ENCODE measurements at regions not wholly inside any gene's neighbourhood (a gene's known extent, or its start where the extent isn't known, plus 50 kb on each side); places are given as distances from the start of the nearest gene placed in this dataset.

DNA sequence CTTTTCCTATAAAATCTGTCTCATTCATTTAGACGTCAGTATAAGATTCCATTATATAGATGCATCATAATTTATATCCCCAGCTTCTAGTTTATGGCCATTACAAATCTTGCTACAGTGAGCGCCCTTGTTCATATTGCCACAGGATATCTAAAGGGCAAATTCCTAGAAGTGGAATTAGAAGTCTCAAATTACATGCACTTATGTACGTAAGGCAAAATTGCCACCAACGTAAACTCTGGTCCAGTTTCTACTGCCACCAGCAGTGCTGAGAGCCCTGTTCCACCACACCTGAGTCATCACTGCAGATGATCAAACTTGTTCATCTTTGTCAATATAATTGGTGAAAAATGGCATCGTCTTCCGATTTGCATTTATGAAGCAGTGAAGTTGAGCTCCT is 90.9 kb upstream of the ID2 start:
- Histone ChIP-seq H3K9me3 (no peaks in the 10 kb centered on the region), H3K4me1 (peaks cover 17% of the 10 kb centered on the region), H3K36me3 (ENCODE audit: control insufficient read depth, insufficient read depth, low read length) (no peaks in the 10 kb centered on the region), H3K27me3 (replicated peaks; ENCODE audit: control insufficient read depth, insufficient read depth, low read length) (no peaks in the 10 kb centered on the region), H3K4me3 (ENCODE audit: low read depth, low read length) (no peak overlapping the region)
- no TSS peak for BruUV-seq (replicated peaks)
- ChIA-PET POLR2A (interaction anchor here (0.6 kb wide), 1 partner anchor 19 kb away, joined by 4 read pairs; no protein-coding TSS in a partner anchor), CTCF (no interaction called here)
- no peak overlapping the region for H3K4me3 Mint-ChIP-seq (ENCODE audit: unreplicated experiment)
- DNase-seq: no peak
- H3K9me3 Mint-ChIP-seq (ENCODE audit: unreplicated experiment): peaks cover 9% of the 10 kb centered on the region
- H3K4me1 Mint-ChIP-seq (ENCODE audit: low read depth, unreplicated experiment): peaks cover 35% of the 10 kb centered on the region
- no peak overlapping the region for H3K27ac Mint-ChIP-seq (ENCODE audit: unreplicated experiment)
- no peaks in the 10 kb centered on the region for H3K27me3 Mint-ChIP-seq (ENCODE audit: insufficient read depth, unreplicated experiment)
- no peaks in the 10 kb centered on the region for H3K36me3 Mint-ChIP-seq (ENCODE audit: insufficient read depth, unreplicated experiment)
- intact Hi-C loops (cut with micrococcal nuclease; ENCODE audit: unreplicated experiment): no loop called here
- TF ChIP-seq, protein P1, sequence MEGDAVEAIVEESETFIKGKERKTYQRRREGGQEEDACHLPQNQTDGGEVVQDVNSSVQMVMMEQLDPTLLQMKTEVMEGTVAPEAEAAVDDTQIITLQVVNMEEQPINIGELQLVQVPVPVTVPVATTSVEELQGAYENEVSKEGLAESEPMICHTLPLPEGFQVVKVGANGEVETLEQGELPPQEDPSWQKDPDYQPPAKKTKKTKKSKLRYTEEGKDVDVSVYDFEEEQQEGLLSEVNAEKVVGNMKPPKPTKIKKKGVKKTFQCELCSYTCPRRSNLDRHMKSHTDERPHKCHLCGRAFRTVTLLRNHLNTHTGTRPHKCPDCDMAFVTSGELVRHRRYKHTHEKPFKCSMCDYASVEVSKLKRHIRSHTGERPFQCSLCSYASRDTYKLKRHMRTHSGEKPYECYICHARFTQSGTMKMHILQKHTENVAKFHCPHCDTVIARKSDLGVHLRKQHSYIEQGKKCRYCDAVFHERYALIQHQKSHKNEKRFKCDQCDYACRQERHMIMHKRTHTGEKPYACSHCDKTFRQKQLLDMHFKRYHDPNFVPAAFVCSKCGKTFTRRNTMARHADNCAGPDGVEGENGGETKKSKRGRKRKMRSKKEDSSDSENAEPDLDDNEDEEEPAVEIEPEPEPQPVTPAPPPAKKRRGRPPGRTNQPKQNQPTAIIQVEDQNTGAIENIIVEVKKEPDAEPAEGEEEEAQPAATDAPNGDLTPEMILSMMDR (IDR thresholded peaks at IDR 0.05; ENCODE audit: insufficient read depth in 1 of 2, low read depth in 1 of 2, low read length in 1 of 2, severe bottlenecking in 1 of 2, unreplicated experiment in 1 of 2): no peak

- BruUV-seq (replicated peaks): no TSS peak
- Mint-ChIP-seq H3K4me1 (ENCODE audit: low read depth, unreplicated experiment) (peaks cover 52% of the 10 kb centered on the region), H3K9me3 (ENCODE audit: unreplicated experiment) (peaks cover 9% of the 10 kb centered on the region), H3K27me3 (ENCODE audit: insufficient read depth, unreplicated experiment) (no peaks in the 10 kb centered on the region), H3K27ac (ENCODE audit: unreplicated experiment) (peak overlapping the region; percentile 37), H3K36me3 (ENCODE audit: insufficient read depth, unreplicated experiment) (no peaks in the 10 kb centered on the region), H3K4me3 (ENCODE audit: unreplicated experiment) (no peak overlapping the region)
- Histone ChIP-seq H3K9me3 (no peaks in the 10 kb centered on the region), H3K27me3 (replicated peaks; ENCODE audit: control insufficient read depth, insufficient read depth, low read length) (no peaks in the 10 kb centered on the region), H3K4me1 (peaks cover 19% of the 10 kb centered on the region), H3K36me3 (ENCODE audit: control insufficient read depth, insufficient read depth, low read length) (no peaks in the 10 kb centered on the region), H3K4me3 (ENCODE audit: low read depth, low read length) (no peak overlapping the region)
- TF ChIP-seq, protein P1 (IDR thresholded peaks at IDR 0.05; ENCODE audit: insufficient read depth in 1 of 2, low read depth in 1 of 2, low read length in 1 of 2, severe bottlenecking in 1 of 2, unreplicated experiment in 1 of 2): no peak
- peak in 1 of 2 experiments; percentile 60 for DNase-seq
- ChIA-PET POLR2A (interaction anchor here (0.8 kb wide), 1 partner anchor 89 kb away, joined by 3 read pairs; the partner anchor contains the start of gene ID2), CTCF (no interaction called here)
- intact Hi-C loops (cut with micrococcal nuclease; ENCODE audit: unreplicated experiment): no loop called here
Measured at GRCh38 chr2:8592736-8593135, 89.1 kb upstream of the ID2 start.

GRCh38 chr2:8593243-8593642 is 88.6 kb upstream of the ID2 start:
- Histone ChIP-seq H3K9me3 (no peaks in the 10 kb centered on the region), H3K4me3 (ENCODE audit: low read depth, low read length) (no peak overlapping the region), H3K4me1 (peaks cover 24% of the 10 kb centered on the region), H3K27me3 (replicated peaks; ENCODE audit: control insufficient read depth, insufficient read depth, low read length) (no peaks in the 10 kb centered on the region), H3K36me3 (ENCODE audit: control insufficient read depth, insufficient read depth, low read length) (no peaks in the 10 kb centered on the region)
- Mint-ChIP-seq H3K36me3 (ENCODE audit: insufficient read depth, unreplicated experiment) (peaks cover 4% of the 10 kb centered on the region), H3K27me3 (ENCODE audit: insufficient read depth, unreplicated experiment) (no peaks in the 10 kb centered on the region), H3K9me3 (ENCODE audit: unreplicated experiment) (peaks cover 9% of the 10 kb centered on the region), H3K27ac (ENCODE audit: unreplicated experiment) (peak overlapping the region; percentile 21), H3K4me3 (ENCODE audit: unreplicated experiment) (no peak overlapping the region), H3K4me1 (ENCODE audit: low read depth, unreplicated experiment) (peaks cover 57% of the 10 kb centered on the region)
- ChIA-PET POLR2A (no interaction called here), CTCF (no interaction called here)
- intact Hi-C loops (cut with micrococcal nuclease; ENCODE audit: unreplicated experiment): no loop called here
- TF ChIP-seq, protein P1 (IDR thresholded peaks at IDR 0.05; ENCODE audit: insufficient read depth in 1 of 2, low read depth in 1 of 2, low read length in 1 of 2, severe bottlenecking in 1 of 2, unreplicated experiment in 1 of 2): no peak
- BruUV-seq (replicated peaks): no TSS peak
- DNase-seq: no peak

All from Caco-2 (cell line).